ENCODE measurements at regions not wholly inside any gene's neighbourhood (a gene's known extent, or its start where the extent isn't known, plus 50 kb on each side); places are given as distances from the start of the nearest gene placed in this dataset.
"Not testable (repeated sequence)": the region's sequence is repeated elsewhere in the genome, so short reads cannot be mapped to it uniquely, and the experiment has no call there.

GRCh38 chr4:184280137-184280536, 62.5 kb upstream of the ENPP6 start:
- DNase-seq, result no peak

GRCh38 chr4:184279496-184280061, 61.9 kb upstream of the ENPP6 start:
- DNase-seq, result no peak

- not testable (repeated sequence) for DNase-seq
These were observed 60.1 kb upstream of the ENPP6 start for GRCh38 chr4:184277769-184278168.

GRCh38 chr4:184277010-184277409, 59.3 kb upstream of the ENPP6 start:
- DNase-seq, result not testable (repeated sequence)

- DNase-seq, result not testable (repeated sequence)
These were observed 58.7 kb upstream of the ENPP6 start for GRCh38 chr4:184276346-184276745.

- DNase-seq, result no peak
These were observed 58.1 kb upstream of the ENPP6 start for GRCh38 chr4:184275766-184276165.

- no peak for DNase-seq
These were observed 56.7 kb upstream of the ENPP6 start for GRCh38 chr4:184274286-184274951.

- DNase-seq, result no peak
These were observed 55.8 kb upstream of the ENPP6 start for GRCh38 chr4:184273166-184274147.

- DNase-seq, result no peak
These were observed 53.2 kb upstream of the ENPP6 start for GRCh38 chr4:184270808-184271413.

GRCh38 chr4:184269879-184270430, 52.3 kb upstream of the ENPP6 start:
- DNase-seq, result no peak

GRCh38 chr4:184268584-184269160, 51.0 kb upstream of the ENPP6 start:
- DNase-seq, result no peak

GRCh38 chr4:184267673-184268583, 50.3 kb upstream of the ENPP6 start:
- DNase-seq, result no peak

All from GF-D8 (cell line).